PC-9 (cell line): ENCODE measurements at regions not wholly inside any gene's neighbourhood (a gene's known extent, or its start where the extent isn't known, plus 50 kb on each side); places are given as distances from the start of the nearest gene placed in this dataset.

Experiments
- BruUV-seq: library from RNA; stranded (reverse); fragments of 400-500 nt; replicated peaks from 2 replicates; lab custom pipeline; 2021; lab: Mats Ljungman, UMichigan
- CTCF ChIA-PET: fragments of 300-600 bp; sonication (Branson Sonifier 250); formaldehyde crosslinking; loops from one replicate; lab custom pipeline; 2022; ENCODE audit warnings: antibody characterized with exemption; lab: Charles Lee
- POLR2A ChIA-PET: fragments of 300-600 bp; sonication (Branson Sonifier 250); formaldehyde crosslinking; loops from one replicate; lab custom pipeline; 2022; ENCODE audit warnings: antibody characterized with exemption; ENCODE audit not compliant: unreplicated experiment; lab: Charles Lee
- DNase-seq, 2 experiments: peaks; one replicate each; pipeline versions ENCODE4 v3.0.0 to v3.0.0-alpha.2; 2015 to 2022; ENCODE audit warnings: mixed read lengths in 1 of 2
- H2AFZ ChIP-seq: fragments of 200-600 bp; sonication (generic); 2 replicates; pipeline ENCODE4 v1.8.1; 2017; ENCODE audit warnings: antibody characterized with exemption
- H3F3A ChIP-seq: fragments of 200-600 bp; sonication (generic); 2 replicates; pipeline ENCODE4 v1.8.1; 2017; ENCODE audit warnings: antibody characterized with exemption, mild to moderate bottlenecking, low read depth; ENCODE audit not compliant: insufficient read depth
- H3K27ac ChIP-seq: fragments of 200-600 bp; sonication (generic); 2 replicates; pipeline ENCODE4 v1.6.1; 2016; ENCODE audit warnings: mixed run types
- H3K27me3 ChIP-seq: fragments of 200-600 bp; sonication (generic); 2 replicates; pipeline ENCODE4 v1.6.1; 2016; ENCODE audit warnings: low read depth, mixed run types; ENCODE audit not compliant: insufficient read depth
- H3K36me3 ChIP-seq: fragments of 200-600 bp; sonication (generic); 2 replicates; pipeline ENCODE4 v1.6.1; 2016; ENCODE audit warnings: low read depth, mixed run types
- H3K4me1 ChIP-seq: fragments of 200-600 bp; sonication (generic); replicated peaks from 2 replicates; pipeline ENCODE4 v1.6.1; 2016; ENCODE audit warnings: mixed run types; ENCODE audit not compliant: insufficient read depth
- H3K4me2 ChIP-seq: fragments of 200-600 bp; sonication (generic); 2 replicates; pipeline ENCODE4 v1.6.1; 2017; ENCODE audit warnings: mixed run types
- H3K4me3 ChIP-seq: fragments of 200-600 bp; sonication (generic); 2 replicates; pipeline ENCODE4 v1.6.1; 2016; ENCODE audit warnings: mixed run types
- H3K79me2 ChIP-seq: fragments of 200-600 bp; sonication (generic); 2 replicates; pipeline ENCODE4 v1.6.1; 2017; ENCODE audit warnings: low read depth, mixed run types
- H3K9me2 ChIP-seq: fragments of 200-600 bp; sonication (generic); 2 replicates; pipeline ENCODE4 v1.8.1; 2017; ENCODE audit warnings: mild to moderate bottlenecking; ENCODE audit not compliant: insufficient read depth
- H3K9me3 ChIP-seq: fragments of 200-600 bp; sonication (generic); 2 replicates; pipeline ENCODE4 v1.8.1; 2016; ENCODE audit warnings: low read depth; ENCODE audit not compliant: insufficient read depth
- H4K20me1 ChIP-seq: fragments of 200-600 bp; sonication (generic); 2 replicates; pipeline ENCODE4 v1.8.1; 2017; ENCODE audit not compliant: insufficient read depth
- EZH2 ChIP-seq: fragments of 200-600 bp; sonication (generic); IDR thresholded peaks from 2 replicates; pipeline ENCODE4 v1.8.0; 2017; ENCODE audit warnings: antibody characterized with exemption, low read depth
- intact Hi-C: fragments of 100-400 bp; cut with micrococcal nuclease; formaldehyde crosslinking; loops from one replicate; pipeline ENCODE4 v1.10.0; 2022; ENCODE audit not compliant: unreplicated experiment
- TF ChIP-seq, protein P1 (sequence below): fragments of 200-600 bp; sonication (generic); conservative IDR thresholded peaks from 2 replicates; pipeline ENCODE4 v1.6.1; 2017; ENCODE audit warnings: mixed run types, antibody characterized with exemption, mild to moderate bottlenecking, moderate library complexity

DNA sequence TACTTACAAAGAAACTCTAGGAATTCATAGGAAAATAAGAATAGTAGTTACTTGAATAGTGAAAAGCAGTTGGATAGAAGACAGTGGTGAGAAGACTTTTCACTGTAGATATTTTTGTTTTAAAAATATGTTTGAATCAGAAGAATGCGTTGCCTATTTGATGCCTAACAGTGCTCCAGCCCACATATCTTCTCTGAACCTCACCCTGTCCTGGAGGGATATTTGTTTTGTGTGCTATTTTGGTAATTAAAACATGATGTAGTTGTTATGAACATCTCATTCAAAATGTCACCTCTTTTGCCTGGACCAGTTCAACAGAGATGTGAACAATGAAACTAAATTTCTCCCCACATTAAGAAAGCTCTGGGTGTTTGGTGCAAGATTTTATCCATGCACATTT, 87.6 kb downstream of the CARTPT start:
- Histone ChIP-seq H3F3A (no peaks in the 10 kb centered on the region), H3K79me2 (no peaks in the 10 kb centered on the region), H3K4me3 (no peak overlapping the region), H3K36me3 (no peaks in the 10 kb centered on the region), H3K9me3 (no peaks in the 10 kb centered on the region), H4K20me1 (no peaks in the 10 kb centered on the region), H3K4me2 (no peak overlapping the region), H3K4me1 (no peaks in the 10 kb centered on the region), H3K27ac (no peak overlapping the region), H3K27me3 (no peaks in the 10 kb centered on the region), H2AFZ (no peak overlapping the region), H3K9me2 (no peaks in the 10 kb centered on the region)
- CTCF ChIA-PET, result no interaction called here
- no TSS peak for BruUV-seq
- DNase-seq, result no peak
- POLR2A ChIA-PET, result no interaction called here
- TF ChIP-seq EZH2, result no peak
- TF ChIP-seq, protein P1, sequence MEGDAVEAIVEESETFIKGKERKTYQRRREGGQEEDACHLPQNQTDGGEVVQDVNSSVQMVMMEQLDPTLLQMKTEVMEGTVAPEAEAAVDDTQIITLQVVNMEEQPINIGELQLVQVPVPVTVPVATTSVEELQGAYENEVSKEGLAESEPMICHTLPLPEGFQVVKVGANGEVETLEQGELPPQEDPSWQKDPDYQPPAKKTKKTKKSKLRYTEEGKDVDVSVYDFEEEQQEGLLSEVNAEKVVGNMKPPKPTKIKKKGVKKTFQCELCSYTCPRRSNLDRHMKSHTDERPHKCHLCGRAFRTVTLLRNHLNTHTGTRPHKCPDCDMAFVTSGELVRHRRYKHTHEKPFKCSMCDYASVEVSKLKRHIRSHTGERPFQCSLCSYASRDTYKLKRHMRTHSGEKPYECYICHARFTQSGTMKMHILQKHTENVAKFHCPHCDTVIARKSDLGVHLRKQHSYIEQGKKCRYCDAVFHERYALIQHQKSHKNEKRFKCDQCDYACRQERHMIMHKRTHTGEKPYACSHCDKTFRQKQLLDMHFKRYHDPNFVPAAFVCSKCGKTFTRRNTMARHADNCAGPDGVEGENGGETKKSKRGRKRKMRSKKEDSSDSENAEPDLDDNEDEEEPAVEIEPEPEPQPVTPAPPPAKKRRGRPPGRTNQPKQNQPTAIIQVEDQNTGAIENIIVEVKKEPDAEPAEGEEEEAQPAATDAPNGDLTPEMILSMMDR, result no peak
- intact Hi-C loops, result no loop called here

- TF ChIP-seq EZH2, result no peak
- TF ChIP-seq, protein P1, result no peak
- CTCF ChIA-PET, result no interaction called here
- intact Hi-C loops, result no loop called here
- no peak overlapping the region for H2AFZ ChIP-seq
- DNase-seq, result no peak
- BruUV-seq, result no TSS peak
- POLR2A ChIA-PET, result interaction anchor here (0.7 kb wide), 1 partner anchor 28 kb away, joined by 4 read pairs; no protein-coding TSS in a partner anchor
- no peak overlapping the region for H3K4me3 ChIP-seq
- H3K27me3 ChIP-seq, result no peaks in the 10 kb centered on the region
- no peaks in the 10 kb centered on the region for H3K79me2 ChIP-seq
- H3F3A ChIP-seq, result no peaks in the 10 kb centered on the region
- H3K27ac ChIP-seq, result no peak overlapping the region
- no peaks in the 10 kb centered on the region for H3K36me3 ChIP-seq
- no peaks in the 10 kb centered on the region for H3K9me2 ChIP-seq
- no peaks in the 10 kb centered on the region for H3K9me3 ChIP-seq
- H3K4me2 ChIP-seq, result no peak overlapping the region
- no peaks in the 10 kb centered on the region for H3K4me1 ChIP-seq
- no peaks in the 10 kb centered on the region for H4K20me1 ChIP-seq
Observed at GRCh38 chr5:71807909-71808308, 88.8 kb downstream of the CARTPT start.

- Histone ChIP-seq H3K27me3 (no peaks in the 10 kb centered on the region), H3K27ac (no peak overlapping the region), H3K9me3 (no peaks in the 10 kb centered on the region), H4K20me1 (no peaks in the 10 kb centered on the region), H2AFZ (no peak overlapping the region), H3K79me2 (no peaks in the 10 kb centered on the region), H3K9me2 (no peaks in the 10 kb centered on the region), H3K4me3 (no peak overlapping the region), H3K4me2 (no peak overlapping the region), H3K36me3 (no peaks in the 10 kb centered on the region), H3F3A (no peaks in the 10 kb centered on the region), H3K4me1 (no peaks in the 10 kb centered on the region)
- POLR2A ChIA-PET, result no interaction called here
- no peak for DNase-seq
- intact Hi-C loops, result no loop called here
- BruUV-seq, result no TSS peak
- TF ChIP-seq, protein P1, result no peak
- TF ChIP-seq EZH2, result no peak
- CTCF ChIA-PET, result interaction anchor here (0.6 kb wide), 1 partner anchor 57 kb away, joined by 3 read pairs; no protein-coding TSS in a partner anchor
Observed at GRCh38 chr5:71809446-71809845, 90.4 kb downstream of the CARTPT start.
